GM23248 (cell line): ENCODE measurements at regions not wholly inside any gene's neighbourhood (a gene's known extent, or its start where the extent isn't known, plus 50 kb on each side); places are given as distances from the start of the nearest gene placed in this dataset.

Experiments
- EZH2 ChIP-seq: fragments of 200-600 bp; sonication (generic); IDR thresholded peaks from 2 replicates; pipeline ENCODE4 v1.6.1; 2018; ENCODE audit warnings: antibody characterized with exemption, mild to moderate bottlenecking; ENCODE audit not compliant: insufficient read depth, poor library complexity, severe bottlenecking
- EZH2phosphoT487 ChIP-seq: fragments of 200-600 bp; sonication (generic); IDR thresholded peaks from 2 replicates; pipeline ENCODE4 v1.6.1; 2018; ENCODE audit warnings: antibody characterized with exemption, moderate library complexity, mild to moderate bottlenecking, low read depth; ENCODE audit not compliant: insufficient read depth

DNA sequence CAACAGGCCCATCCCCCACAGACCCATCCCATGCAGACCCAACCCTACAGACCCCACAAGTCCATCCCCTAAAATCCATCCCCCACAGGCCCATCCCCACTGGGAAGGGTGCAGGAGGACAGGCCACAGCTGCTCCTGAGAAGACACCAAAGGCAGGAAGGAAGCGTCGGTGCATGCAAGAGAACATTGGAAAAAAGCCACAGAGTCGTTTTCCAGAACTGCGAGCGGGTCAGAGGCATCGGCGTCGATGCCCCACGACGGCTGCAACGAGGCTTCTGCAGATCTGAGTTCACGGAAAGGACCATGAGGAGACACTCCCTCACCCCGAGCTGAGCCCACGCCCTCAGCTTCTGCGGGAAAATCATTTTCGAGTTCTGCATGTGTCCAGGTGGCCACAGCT, 59.6 kb upstream of the GALNT9 start:
- TF ChIP-seq EZH2, result no peak
- TF ChIP-seq EZH2phosphoT487, result no peak
